ENCODE measurements at regions not wholly inside any gene's neighbourhood (a gene's known extent, or its start where the extent isn't known, plus 50 kb on each side); places are given as distances from the start of the nearest gene placed in this dataset.

- TF ChIP-seq, protein P1, sequence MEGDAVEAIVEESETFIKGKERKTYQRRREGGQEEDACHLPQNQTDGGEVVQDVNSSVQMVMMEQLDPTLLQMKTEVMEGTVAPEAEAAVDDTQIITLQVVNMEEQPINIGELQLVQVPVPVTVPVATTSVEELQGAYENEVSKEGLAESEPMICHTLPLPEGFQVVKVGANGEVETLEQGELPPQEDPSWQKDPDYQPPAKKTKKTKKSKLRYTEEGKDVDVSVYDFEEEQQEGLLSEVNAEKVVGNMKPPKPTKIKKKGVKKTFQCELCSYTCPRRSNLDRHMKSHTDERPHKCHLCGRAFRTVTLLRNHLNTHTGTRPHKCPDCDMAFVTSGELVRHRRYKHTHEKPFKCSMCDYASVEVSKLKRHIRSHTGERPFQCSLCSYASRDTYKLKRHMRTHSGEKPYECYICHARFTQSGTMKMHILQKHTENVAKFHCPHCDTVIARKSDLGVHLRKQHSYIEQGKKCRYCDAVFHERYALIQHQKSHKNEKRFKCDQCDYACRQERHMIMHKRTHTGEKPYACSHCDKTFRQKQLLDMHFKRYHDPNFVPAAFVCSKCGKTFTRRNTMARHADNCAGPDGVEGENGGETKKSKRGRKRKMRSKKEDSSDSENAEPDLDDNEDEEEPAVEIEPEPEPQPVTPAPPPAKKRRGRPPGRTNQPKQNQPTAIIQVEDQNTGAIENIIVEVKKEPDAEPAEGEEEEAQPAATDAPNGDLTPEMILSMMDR (IDR thresholded peaks at IDR 0.05; ENCODE audit: low read depth, low read length, missing input control): no peak
- TF ChIP-seq, protein P2, sequence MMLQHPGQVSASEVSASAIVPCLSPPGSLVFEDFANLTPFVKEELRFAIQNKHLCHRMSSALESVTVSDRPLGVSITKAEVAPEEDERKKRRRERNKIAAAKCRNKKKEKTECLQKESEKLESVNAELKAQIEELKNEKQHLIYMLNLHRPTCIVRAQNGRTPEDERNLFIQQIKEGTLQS (IDR thresholded peaks at IDR 0.05): no peak
- no peak for TF ChIP-seq RXRA (IDR thresholded peaks at IDR 0.05)
- TF ChIP-seq TAF1 (conservative IDR thresholded peaks at IDR 0.05): no peak
- TF ChIP-seq YY1 (IDR thresholded peaks at IDR 0.05): no peak
- no peak for TF ChIP-seq EGR1 (IDR thresholded peaks at IDR 0.05; ENCODE audit: low read depth in 2 of 2)
These were observed 85.0 kb downstream of the CHST1 start for GRCh38 chr11:45580399-45580798.

All from liver (tissue), 3 donors.